ENCODE measurements at regions not wholly inside any gene's neighbourhood (a gene's known extent, or its start where the extent isn't known, plus 50 kb on each side); places are given as distances from the start of the nearest gene placed in this dataset.

- Mint-ChIP-seq H3K4me1 (peaks cover 47 to 48% of the 10 kb centered on the region in 2 experiments), H3K27ac (no peak overlapping the region), H3K36me3 (ENCODE audit: insufficient read depth in 1 of 3, low read depth in 3 of 3) (peaks cover 0 to 5% (median 0%) of the 10 kb centered on the region in 3 experiments; a peak in 3 of 7 replicates), H3K27me3 (ENCODE audit: low read depth) (no peaks in the 10 kb centered on the region), H3K9me3 (no peaks in the 10 kb centered on the region), H3K4me3 (no peak overlapping the region)
- Histone ChIP-seq H3K79me1 (ENCODE audit: insufficient read depth, low read depth, low read length, poor library complexity, severe bottlenecking) (no peaks in the 10 kb centered on the region), H2BK20ac (ENCODE audit: low read depth, low read length, poor library complexity, severe bottlenecking) (no peak overlapping the region), H4K5ac (ENCODE audit: insufficient read length, low read depth, low read length) (no peak overlapping the region), H3K4me1 (ENCODE audit: insufficient read depth, low read length) (no peaks in the 10 kb centered on the region), H3K56ac (ENCODE audit: insufficient read length, low read depth, low read length) (no peak overlapping the region), H2BK120ac (ENCODE audit: low read depth, low read length, poor library complexity, severe bottlenecking) (no peak overlapping the region), H3T11ph (ENCODE audit: low read length) (no peak overlapping the region), H4K20me1 (ENCODE audit: control insufficient read depth, insufficient read depth, insufficient read length) (no peaks in the 10 kb centered on the region), H3K14ac (ENCODE audit: insufficient read depth, low read length) (no peak overlapping the region), H3K27me3 (ENCODE audit: insufficient read depth, low read length) (no peaks in the 10 kb centered on the region), H4K8ac (replicated peaks; ENCODE audit: insufficient read length, low read depth, low read length) (no peak overlapping the region), H4K91ac (ENCODE audit: insufficient read length, low read depth, low read length) (no peak overlapping the region), H3K9me3 (ENCODE audit: control insufficient read depth, low read depth, low read length) (no peaks in the 10 kb centered on the region), H2AK5ac (ENCODE audit: insufficient read length, low read length) (no peak overlapping the region), H3K9ac (ENCODE audit: extremely low read depth, insufficient read length, low read length) (no peak overlapping the region), H2BK12ac (ENCODE audit: insufficient read length, low read depth, low read length) (no peak overlapping the region), H3K23ac (ENCODE audit: insufficient read length, low read depth, low read length) (no peak overlapping the region), H3K79me2 (ENCODE audit: insufficient read depth, low read length) (no peaks in the 10 kb centered on the region), H2BK15ac (ENCODE audit: low read depth, low read length) (no peak overlapping the region), H3K4me2 (ENCODE audit: insufficient read depth, insufficient read length, low read length) (no peak overlapping the region), H3K4ac (ENCODE audit: low read depth, low read length) (no peak overlapping the region), H2BK5ac (ENCODE audit: insufficient read length, low read length) (no peak overlapping the region), H3K18ac (ENCODE audit: insufficient read length, low read depth, low read length) (no peak overlapping the region), H2AFZ (ENCODE audit: low read length) (no peak overlapping the region), H3K23me2 (ENCODE audit: insufficient read length, low read depth, low read length, poor library complexity, severe bottlenecking) (no peaks in the 10 kb centered on the region), H3K27ac (ENCODE audit: insufficient read length, low read depth, low read length) (no peak overlapping the region)
- WGBS (ENCODE audit: extremely low coverage, insufficient read length, low lambda C conversion rate): no CpG with 5 or more reads among the region's 3 CpGs
- DNase-seq: no peak
- no peak for TF ChIP-seq CTCF (conservative IDR thresholded peaks at IDR 0.05)
Measured at GRCh38 chr11:80635178-80635577, 1194.3 kb upstream of the TENM4 start.

Measured in H9 (cell line).